Skeletal muscle tissue (tissue), 3 donors: ENCODE measurements at regions not wholly inside any gene's neighbourhood (a gene's known extent, or its start where the extent isn't known, plus 50 kb on each side); places are given as distances from the start of the nearest gene placed in this dataset.

Source experiments
- H3K27ac ChIP-seq: one replicate; pipeline ENCODE4 v1.7.0; 2013; ENCODE audit warnings: mild to moderate bottlenecking, low read depth, low read length, inconsistent platforms
- H3K27me3 ChIP-seq, 3 donors: one replicate each; pipeline ENCODE4 v1.7.0; 2013; ENCODE audit warnings: low read length in 3 of 3; ENCODE audit not compliant: control insufficient read depth in 3 of 3, insufficient read depth in 3 of 3
- H3K36me3 ChIP-seq, 3 donors: one replicate each; pipeline ENCODE4 v1.7.0; 2013; ENCODE audit warnings: low read length in 3 of 3; ENCODE audit not compliant: control insufficient read depth in 3 of 3, insufficient read depth in 3 of 3
- H3K4me1 ChIP-seq, 3 donors: one replicate each; pipeline ENCODE4 v1.7.0; 2013; ENCODE audit warnings: low read length in 3 of 3, mild to moderate bottlenecking in 3 of 3; ENCODE audit not compliant: control insufficient read depth in 3 of 3, insufficient read depth in 3 of 3
- H3K4me3 ChIP-seq, 3 donors: one replicate each; pipeline ENCODE4 v1.7.0; 2013; ENCODE audit warnings: low read length in 3 of 3
- H3K9ac ChIP-seq, 3 donors: one replicate each; pipeline ENCODE4 v1.7.0; 2013; ENCODE audit warnings: low read length in 3 of 3, mild to moderate bottlenecking in 3 of 3, moderate library complexity in 2 of 3, low read depth in 1 of 3
- H3K9me3 ChIP-seq, 3 donors: one replicate each; pipeline ENCODE4 v1.7.0; 2013; ENCODE audit warnings: low read length in 3 of 3; ENCODE audit not compliant: control insufficient read depth in 3 of 3
- donor health status: Osteomylitis.

DNA sequence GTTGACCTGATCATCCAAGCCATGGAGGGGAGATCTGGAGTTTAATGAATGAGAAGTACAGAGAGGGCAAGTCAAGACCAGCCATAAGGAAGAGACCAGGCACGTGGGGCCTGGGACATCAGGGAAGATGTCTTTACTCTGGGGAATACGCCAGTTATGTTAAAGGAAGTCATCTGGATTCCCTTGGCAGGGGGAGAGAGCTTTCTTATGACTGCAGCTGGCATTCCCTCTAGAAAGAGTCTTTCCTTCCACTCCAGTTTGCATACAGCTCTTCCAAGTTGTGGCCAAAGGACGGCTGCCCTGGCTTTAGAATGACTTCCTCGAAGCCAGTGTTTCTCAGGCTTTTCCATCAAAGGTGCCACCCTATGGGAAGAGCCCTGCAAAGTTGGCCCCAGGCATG is 93.6 kb upstream of the AGBL1 start:
- H3K9ac ChIP-seq = no peak overlapping the region
- H3K9me3 ChIP-seq = no peaks in the 10 kb centered on the region
- H3K36me3 ChIP-seq = no peaks in the 10 kb centered on the region
- peaks cover 0 to 4% (median 0%) of the 10 kb centered on the region in 3 donors for H3K4me1 ChIP-seq
- no peaks in the 10 kb centered on the region for H3K27me3 ChIP-seq
- H3K4me3 ChIP-seq = no peak overlapping the region
- H3K27ac ChIP-seq = no peak overlapping the region

DNA sequence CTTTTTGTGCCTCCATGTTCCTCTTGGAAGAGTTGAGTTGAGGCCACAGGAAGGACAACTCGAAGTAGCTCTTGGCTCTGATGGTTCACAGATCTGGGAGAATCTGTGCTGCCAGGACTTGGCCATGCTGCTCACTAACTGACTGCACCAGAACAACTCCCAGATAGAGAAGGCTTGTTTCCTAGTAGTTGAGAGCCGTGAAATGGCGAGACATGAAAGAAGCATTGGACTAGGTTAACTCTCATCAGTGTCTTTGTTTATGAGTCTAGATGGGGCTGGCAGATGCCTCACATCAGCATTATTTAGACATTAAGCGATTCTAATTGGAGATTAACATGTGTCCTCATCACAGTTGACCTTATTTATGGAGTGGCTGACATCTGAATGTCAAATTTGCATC is 92.9 kb upstream of the AGBL1 start:
- Histone ChIP-seq H3K9ac (no peak overlapping the region), H3K27me3 (no peaks in the 10 kb centered on the region), H3K9me3 (no peaks in the 10 kb centered on the region), H3K36me3 (no peaks in the 10 kb centered on the region), H3K4me3 (no peak overlapping the region), H3K4me1 (peaks cover 0 to 4% (median 0%) of the 10 kb centered on the region in 3 donors), H3K27ac (no peak overlapping the region)

- H3K9ac ChIP-seq = no peak overlapping the region
- no peak overlapping the region for H3K27ac ChIP-seq
- no peaks in the 10 kb centered on the region for H3K36me3 ChIP-seq
- H3K4me3 ChIP-seq = no peak overlapping the region
- peaks cover 0 to 4% (median 0%) of the 10 kb centered on the region in 3 donors for H3K4me1 ChIP-seq
- H3K9me3 ChIP-seq = no peaks in the 10 kb centered on the region
- no peaks in the 10 kb centered on the region for H3K27me3 ChIP-seq
Measured at GRCh38 chr15:85988741-85989140, 90.9 kb upstream of the AGBL1 start.

GRCh38 chr15:85992224-85992623 is 87.4 kb upstream of the AGBL1 start:
- H3K4me3 ChIP-seq = no peak overlapping the region
- no peaks in the 10 kb centered on the region for H3K36me3 ChIP-seq
- no peaks in the 10 kb centered on the region for H3K27me3 ChIP-seq
- peaks cover 0 to 2% (median 0%) of the 10 kb centered on the region in 3 donors for H3K4me1 ChIP-seq
- H3K27ac ChIP-seq = no peak overlapping the region
- no peak overlapping the region for H3K9ac ChIP-seq
- H3K9me3 ChIP-seq = no peaks in the 10 kb centered on the region

GRCh38 chr15:85993116-85993515 is 86.6 kb upstream of the AGBL1 start:
- H3K9me3 ChIP-seq = no peaks in the 10 kb centered on the region
- H3K27me3 ChIP-seq = no peaks in the 10 kb centered on the region
- no peak overlapping the region for H3K4me3 ChIP-seq
- H3K27ac ChIP-seq = no peak overlapping the region
- no peak overlapping the region for H3K9ac ChIP-seq
- no peaks in the 10 kb centered on the region for H3K36me3 ChIP-seq
- peaks cover 0 to 3% (median 0%) of the 10 kb centered on the region in 3 donors for H3K4me1 ChIP-seq

- no peak overlapping the region for H3K9ac ChIP-seq
- no peaks in the 10 kb centered on the region for H3K27me3 ChIP-seq
- H3K4me1 ChIP-seq = peaks cover 0 to 9% (median 7%) of the 10 kb centered on the region in 3 donors
- no peak overlapping the region for H3K27ac ChIP-seq
- H3K4me3 ChIP-seq = no peak overlapping the region
- no peaks in the 10 kb centered on the region for H3K9me3 ChIP-seq
- H3K36me3 ChIP-seq = no peaks in the 10 kb centered on the region
Measured at GRCh38 chr15:85997618-85998017, 82.1 kb upstream of the AGBL1 start.

- peaks cover 0 to 25% (median 18%) of the 10 kb centered on the region in 3 donors for H3K4me1 ChIP-seq
- H3K27me3 ChIP-seq = no peaks in the 10 kb centered on the region
- no peak overlapping the region for H3K27ac ChIP-seq
- H3K9me3 ChIP-seq = no peaks in the 10 kb centered on the region
- no peaks in the 10 kb centered on the region for H3K36me3 ChIP-seq
- H3K9ac ChIP-seq = no peak overlapping the region
- H3K4me3 ChIP-seq = no peak overlapping the region
Measured at GRCh38 chr15:85999658-86000057, 80.0 kb upstream of the AGBL1 start.

- no peak overlapping the region for H3K4me3 ChIP-seq
- H3K4me1 ChIP-seq = peaks cover 0 to 25% (median 18%) of the 10 kb centered on the region in 3 donors
- H3K9ac ChIP-seq = no peak overlapping the region
- H3K36me3 ChIP-seq = no peaks in the 10 kb centered on the region
- no peaks in the 10 kb centered on the region for H3K27me3 ChIP-seq
- no peak overlapping the region for H3K27ac ChIP-seq
- H3K9me3 ChIP-seq = no peaks in the 10 kb centered on the region
Measured at GRCh38 chr15:86001200-86001599, 78.5 kb upstream of the AGBL1 start.

DNA sequence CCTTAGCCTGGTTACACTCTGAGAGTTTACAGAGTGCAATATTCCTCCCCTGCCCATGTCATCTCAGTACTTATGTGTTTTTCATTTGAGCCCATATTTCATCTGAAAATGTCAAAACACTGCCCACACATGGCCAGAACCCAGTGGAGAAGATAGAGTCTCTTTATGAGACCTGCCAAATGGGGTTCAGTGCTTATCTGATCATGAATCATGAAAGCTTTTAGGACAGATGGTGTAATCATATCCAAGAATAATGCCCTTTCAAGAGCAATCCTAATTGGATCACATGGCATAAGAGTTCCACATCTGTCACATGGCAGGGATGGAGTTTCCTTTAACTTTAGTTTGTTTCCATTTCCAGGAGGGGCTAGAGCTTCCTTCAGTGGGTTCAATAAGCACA is 77.2 kb upstream of the AGBL1 start:
- no peak overlapping the region for H3K9ac ChIP-seq
- peak overlapping the region; percentile 28 for H3K27ac ChIP-seq
- no peaks in the 10 kb centered on the region for H3K27me3 ChIP-seq
- H3K4me1 ChIP-seq = peaks cover 0 to 25% (median 15%) of the 10 kb centered on the region in 3 donors
- H3K4me3 ChIP-seq = no peak overlapping the region
- no peaks in the 10 kb centered on the region for H3K36me3 ChIP-seq
- no peaks in the 10 kb centered on the region for H3K9me3 ChIP-seq

DNA sequence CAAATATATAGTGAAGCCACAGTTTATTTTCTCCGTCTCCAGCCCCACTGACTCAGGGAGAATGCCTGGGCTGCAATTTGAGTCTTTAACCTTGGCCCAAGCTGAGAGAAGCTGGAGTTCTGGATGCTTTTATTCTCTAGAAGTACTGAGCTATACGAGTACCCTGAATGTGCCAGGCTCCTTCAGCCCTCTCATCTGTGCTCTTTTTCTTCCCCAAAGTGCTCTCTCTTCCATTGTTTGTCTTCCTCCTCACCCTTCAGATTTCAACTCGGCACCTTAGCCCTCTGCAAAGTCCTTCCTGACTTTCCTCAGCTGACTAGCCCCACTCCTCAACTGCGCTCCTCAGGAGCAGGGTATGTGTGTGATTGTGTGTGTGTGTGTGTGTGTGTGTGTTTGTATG is 75.6 kb upstream of the AGBL1 start:
- Histone ChIP-seq H3K4me3 (no peak overlapping the region), H3K36me3 (no peaks in the 10 kb centered on the region), H3K27ac (no peak overlapping the region), H3K9ac (no peak overlapping the region), H3K9me3 (no peaks in the 10 kb centered on the region), H3K4me1 (peaks cover 0 to 25% (median 15%) of the 10 kb centered on the region in 3 donors), H3K27me3 (no peaks in the 10 kb centered on the region)

DNA sequence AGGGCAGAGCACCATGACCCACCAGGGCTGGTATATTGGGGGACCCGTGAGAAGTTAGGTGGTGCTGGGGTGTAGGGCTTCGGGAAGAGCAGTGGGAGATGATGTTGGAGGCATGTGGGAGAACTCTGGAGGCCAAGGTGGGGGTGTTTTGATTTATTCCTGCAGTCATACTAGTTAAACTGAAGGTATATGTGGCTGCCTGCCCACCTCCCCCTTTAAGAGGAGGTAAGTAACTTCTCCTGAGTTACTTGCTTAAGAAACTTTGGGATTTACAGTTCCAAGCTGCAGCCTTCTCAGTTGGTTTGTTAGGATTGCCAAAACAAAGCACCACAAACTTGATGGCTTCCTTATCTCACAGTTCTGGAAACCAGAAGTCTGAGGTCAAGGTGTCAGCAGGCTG is 73.1 kb upstream of the AGBL1 start:
- H3K27me3 ChIP-seq = no peaks in the 10 kb centered on the region
- no peak overlapping the region for H3K4me3 ChIP-seq
- H3K36me3 ChIP-seq = no peaks in the 10 kb centered on the region
- H3K27ac ChIP-seq = no peak overlapping the region
- H3K4me1 ChIP-seq = peaks cover 0 to 25% (median 15%) of the 10 kb centered on the region in 3 donors
- no peak overlapping the region for H3K9ac ChIP-seq
- H3K9me3 ChIP-seq = no peaks in the 10 kb centered on the region
